ENCODE measurements at regions not wholly inside any gene's neighbourhood (a gene's known extent, or its start where the extent isn't known, plus 50 kb on each side); places are given as distances from the start of the nearest gene placed in this dataset.

GRCh38 chr18:43442131-43442530, 164.8 kb upstream of the SYT4 start:
- TF ChIP-seq BACH2 (CRISPR knock-in tag; IDR thresholded peaks at IDR 0.05; ENCODE audit: borderline replicate concordance) = no peak
- TF ChIP-seq ZC3H10 (CRISPR knock-in tag; IDR thresholded peaks at IDR 0.05) = no peak
- TF ChIP-seq TSHZ2 (CRISPR knock-in tag; IDR thresholded peaks at IDR 0.05) = no peak
- TF ChIP-seq ZFP3 (CRISPR knock-in tag; IDR thresholded peaks at IDR 0.05) = no peak
- TF ChIP-seq ZNF565 (CRISPR knock-in tag; conservative IDR thresholded peaks at IDR 0.05; ENCODE audit: low read depth) = no peak
- no peak for TF ChIP-seq CSDC2 (CRISPR knock-in tag; IDR thresholded peaks at IDR 0.05)
- TF ChIP-seq TCF4 (CRISPR knock-in tag; IDR thresholded peaks at IDR 0.05; ENCODE audit: borderline replicate concordance) = no peak
- TF ChIP-seq PATZ1 (CRISPR knock-in tag; IDR thresholded peaks at IDR 0.05; ENCODE audit: borderline replicate concordance) = no peak
- no peak for TF ChIP-seq ARNTL (CRISPR knock-in tag; IDR thresholded peaks at IDR 0.05; ENCODE audit: borderline replicate concordance, low read depth)
- no peak for TF ChIP-seq ZFP30 (CRISPR knock-in tag; IDR thresholded peaks at IDR 0.05)

Data from SK-N-SH treated with all-trans-retinoic acid at 6 μM for 48 hours (cell line).